IMR-90 (cell line): ENCODE measurements at regions not wholly inside any gene's neighbourhood (a gene's known extent, or its start where the extent isn't known, plus 50 kb on each side); places are given as distances from the start of the nearest gene placed in this dataset.

Experiments used
- ATAC-seq: fragments of 200-7000 bp; cut with Tn5 transposase; 2 replicates; pipeline ENCODE4 v1.9.1; 2020; ENCODE audit warnings: low read depth, mild to moderate bottlenecking, moderate library complexity
- BruUV-seq: library from RNA; stranded (reverse); fragments of 400-500 nt; replicated peaks from 2 replicates; lab custom pipeline; 2021; lab: Mats Ljungman, UMichigan
- CTCF ChIA-PET: fragments of 300-600 bp; formaldehyde crosslinking; extraction: SDS; loops from one replicate; lab custom pipeline; 2021; ENCODE audit warnings: antibody characterized with exemption; lab: Yijun Ruan, JAX
- POLR2A ChIA-PET: fragments of 300-600 bp; sonication (Branson Sonifier 250); formaldehyde crosslinking; loops from one replicate; lab custom pipeline; 2022; ENCODE audit warnings: antibody characterized with exemption; ENCODE audit not compliant: unreplicated experiment; lab: Charles Lee
- DNase-seq: peaks from one replicate; pipeline ENCODE4 v3.0.0; 2013
- H2AFZ ChIP-seq: replicated peaks from 2 replicates; pipeline ENCODE3; 2013; ENCODE audit warnings: low read length, mild to moderate bottlenecking; ENCODE audit not compliant: poor library complexity
- H2AK5ac ChIP-seq: 2 replicates; pipeline ENCODE4 v1.6.1; 2013; ENCODE audit warnings: low read depth, low read length, inconsistent platforms
- H2AK9ac ChIP-seq: replicated peaks from 2 replicates; pipeline ENCODE3; 2013; ENCODE audit warnings: mild to moderate bottlenecking, low read depth, low read length, moderate library complexity; ENCODE audit not compliant: poor library complexity
- H2BK120ac ChIP-seq: 2 replicates; pipeline ENCODE4 v1.6.1; 2013; ENCODE audit warnings: low read depth, low read length, inconsistent platforms
- H2BK15ac ChIP-seq: 3 replicates; pipeline ENCODE4 v1.6.1; 2013; ENCODE audit warnings: low read depth, low read length, inconsistent platforms
- H2BK20ac ChIP-seq: 2 replicates; pipeline ENCODE4 v1.6.1; 2013; ENCODE audit warnings: low read depth, mild to moderate bottlenecking, inconsistent platforms, low read length, moderate library complexity
- H2BK5ac ChIP-seq: 2 replicates; pipeline ENCODE4 v1.6.1; 2013; ENCODE audit warnings: mild to moderate bottlenecking, low read depth, low read length, inconsistent platforms; ENCODE audit not compliant: poor library complexity, severe bottlenecking
- H3K14ac ChIP-seq: replicated peaks from 2 replicates; pipeline ENCODE4 v1.6.1; 2013; ENCODE audit warnings: low read depth, low read length, inconsistent platforms
- H3K18ac ChIP-seq: 2 replicates; pipeline ENCODE4 v1.6.1; 2013; ENCODE audit warnings: low read depth, low read length, control low read depth
- H3K23ac ChIP-seq: 2 replicates; pipeline ENCODE4 v1.6.1; 2013; ENCODE audit warnings: low read depth, low read length, inconsistent platforms
- H3K27ac ChIP-seq: 2 replicates; pipeline ENCODE4 v1.5.1; 2013; ENCODE audit warnings: mild to moderate bottlenecking, control low read depth, low read length; ENCODE audit not compliant: insufficient read depth
- H3K27me3 ChIP-seq: 2 replicates; pipeline ENCODE4 v1.6.1; 2013; ENCODE audit warnings: low read length; ENCODE audit not compliant: control insufficient read depth, insufficient read depth
- H3K36me3 ChIP-seq: 2 replicates; pipeline ENCODE4 v1.6.1; 2013; ENCODE audit warnings: low read length, mixed read lengths; ENCODE audit not compliant: control insufficient read depth, insufficient read depth
- H3K4ac ChIP-seq: 2 replicates; pipeline ENCODE4 v1.6.1; 2013; ENCODE audit warnings: low read depth, low read length, inconsistent platforms
- H3K4me1 ChIP-seq: 2 replicates; pipeline ENCODE4 v1.6.1; 2013; ENCODE audit warnings: low read length, mixed read lengths; ENCODE audit not compliant: control insufficient read depth, insufficient read depth
- H3K4me2 ChIP-seq: 2 replicates; pipeline ENCODE4 v1.6.1; 2013; ENCODE audit warnings: low read depth, mild to moderate bottlenecking, control low read depth, low read length, moderate library complexity
- H3K4me3 ChIP-seq: 2 replicates; pipeline ENCODE4 v1.5.1; 2013; ENCODE audit warnings: low read depth, mild to moderate bottlenecking, control low read depth, low read length, moderate library complexity; ENCODE audit not compliant: insufficient read depth
- H3K56ac ChIP-seq: 2 replicates; pipeline ENCODE4 v1.6.1; 2013; ENCODE audit warnings: low read length, inconsistent platforms; ENCODE audit not compliant: insufficient read depth; ENCODE audit errors: extremely low read depth
- H3K79me1 ChIP-seq, 2 experiments: 2 replicates each; pipeline ENCODE4 v1.6.1; 2013; ENCODE audit warnings: low read length in 2 of 2, inconsistent platforms in 1 of 2, low read depth in 1 of 2
- H3K9ac ChIP-seq: 2 replicates; pipeline ENCODE4 v1.6.1; 2013; ENCODE audit warnings: low read depth, low read length, control low read depth
- H3K9me1 ChIP-seq: 2 replicates; pipeline ENCODE4 v1.6.1; 2013; ENCODE audit warnings: low read length, inconsistent platforms; ENCODE audit not compliant: insufficient read depth
- H3K9me3 ChIP-seq: 2 replicates; pipeline ENCODE4 v1.6.1; 2013; ENCODE audit warnings: low read length; ENCODE audit not compliant: control insufficient read depth, insufficient read depth
- H4K20me1 ChIP-seq: 2 replicates; pipeline ENCODE4 v1.6.1; 2013; ENCODE audit warnings: low read length, inconsistent platforms; ENCODE audit not compliant: insufficient read depth
- H4K5ac ChIP-seq: 2 replicates; pipeline ENCODE4 v1.6.1; 2013; ENCODE audit warnings: mild to moderate bottlenecking, low read depth, low read length, control low read depth
- H4K8ac ChIP-seq, 2 experiments: 2 replicates each; pipeline ENCODE4 v1.6.1; 2013; ENCODE audit warnings: low read depth in 2 of 2, low read length in 2 of 2, control low read depth in 1 of 2, inconsistent platforms in 1 of 2
- H4K91ac ChIP-seq: 2 replicates; pipeline ENCODE4 v1.6.1; 2013; ENCODE audit warnings: low read depth, low read length, inconsistent platforms; ENCODE audit not compliant: insufficient read depth
- BHLHE40 ChIP-seq: fragments of 150-350 bp; IDR thresholded peaks from 2 replicates; pipeline ENCODE4 v1.6.1; 2016; ENCODE audit warnings: mild to moderate bottlenecking, low read depth, low read length
- CEBPB ChIP-seq: IDR thresholded peaks from 2 replicates; pipeline ENCODE4 v1.6.1; 2012; ENCODE audit warnings: low read depth, low read length, improper control_type of control experiment
- CHD1 ChIP-seq: IDR thresholded peaks from 2 replicates; pipeline ENCODE4 v1.6.1; 2012; ENCODE audit warnings: low read depth, low read length, improper control_type of control experiment
- CTCF ChIP-seq: conservative IDR thresholded peaks from 2 replicates; pipeline ENCODE4 v1.5.1; 2012; ENCODE audit warnings: mild to moderate bottlenecking, low read depth, low read length, improper control_type of control experiment
- ELK1 ChIP-seq: fragments of 150-350 bp; IDR thresholded peaks from 2 replicates; pipeline ENCODE4 v1.6.1; 2016; ENCODE audit warnings: low read depth, mild to moderate bottlenecking, low read length, moderate library complexity, borderline replicate concordance
- FOS ChIP-seq: fragments of 150-350 bp; IDR thresholded peaks from 2 replicates; pipeline ENCODE4 v1.6.1; 2016; ENCODE audit warnings: low read depth, low read length
- MAFK ChIP-seq: IDR thresholded peaks from 2 replicates; pipeline ENCODE4 v1.6.1; 2012; ENCODE audit warnings: low read depth, low read length, improper control_type of control experiment
- MAZ ChIP-seq: IDR thresholded peaks from 2 replicates; pipeline ENCODE4 v1.6.1; 2012; ENCODE audit warnings: low read depth, mild to moderate bottlenecking, low read length, improper control_type of control experiment, moderate library complexity, borderline replicate concordance
- MXI1 ChIP-seq: IDR thresholded peaks from 2 replicates; pipeline ENCODE4 v1.6.1; 2012; ENCODE audit warnings: low read depth, mild to moderate bottlenecking, low read length, moderate library complexity, borderline replicate concordance
- NFE2L2 ChIP-seq: fragments of 150-350 bp; IDR thresholded peaks from 2 replicates; pipeline ENCODE4 v1.6.1; 2016; ENCODE audit warnings: low read depth, mild to moderate bottlenecking, low read length
- POLR2A ChIP-seq: IDR thresholded peaks from 2 replicates; pipeline ENCODE4 v1.6.1; 2012; ENCODE audit warnings: mild to moderate bottlenecking, low read depth, low read length
- RAD21 ChIP-seq: IDR thresholded peaks from 2 replicates; pipeline ENCODE4 v1.6.1; 2012; ENCODE audit warnings: low read length, improper control_type of control experiment
- RCOR1 ChIP-seq: IDR thresholded peaks from 2 replicates; pipeline ENCODE4 v1.6.1; 2012; ENCODE audit warnings: mild to moderate bottlenecking, low read length, improper control_type of control experiment; ENCODE audit not compliant: insufficient replicate concordance
- RFX5 ChIP-seq: IDR thresholded peaks from 2 replicates; pipeline ENCODE4 v1.8.0; 2012; ENCODE audit warnings: low read depth, mild to moderate bottlenecking, low read length, moderate library complexity
- SMC3 ChIP-seq: fragments of 150-350 bp; IDR thresholded peaks from 2 replicates; pipeline ENCODE4 v1.6.1; 2016; ENCODE audit warnings: low read depth, mild to moderate bottlenecking, antibody characterized with exemption, low read length, moderate library complexity
- USF2 ChIP-seq: fragments of 150-350 bp; IDR thresholded peaks from 2 replicates; pipeline ENCODE4 v1.6.1; 2017; ENCODE audit warnings: mild to moderate bottlenecking, antibody characterized with exemption, low read length, low read depth
- WGBS, 2 experiments: methylation state at CpG; one replicate each; pipeline versions ENCODE4 v1.1.5 to v1.1.7; 2013; ENCODE audit warnings: missing lambda C conversion rate in 2 of 2; ENCODE audit not compliant: insufficient read length in 1 of 2; ENCODE audit errors: extremely low coverage in 2 of 2; 5-methylcytosine and 5-hydroxymethylcytosine counted together
- dilution Hi-C: fragments of 300-500 bp; cut with HindIII; formaldehyde crosslinking; loops from one replicate; pipeline ENCODE4 v1.14.3; 2018; ENCODE audit warnings: low sequenced_read_pairs; ENCODE audit not compliant: unreplicated experiment
- in situ Hi-C: fragments of 300-500 bp; cut with MboI; formaldehyde crosslinking; loops from 3 replicates; pipeline ENCODE4 v1.14.3; 2019; ENCODE audit warnings: low sequenced_read_pairs, inconsistent platforms, mixed read lengths
- intact Hi-C: fragments of 100-400 bp; cut with micrococcal nuclease; formaldehyde crosslinking; loops from 2 replicates; pipeline ENCODE4 v1.10.0; 2022

GRCh38 chr18:39318462-39318861, 1752.9 kb upstream of the CELF4 start:
- Histone ChIP-seq H4K20me1 (no peaks in the 10 kb centered on the region), H2AFZ (no peak overlapping the region), H2BK15ac (no peak overlapping the region), H3K14ac (no peak overlapping the region), H2BK120ac (no peak overlapping the region), H2BK5ac (no peak overlapping the region), H3K27me3 (no peaks in the 10 kb centered on the region), H3K9ac (no peak overlapping the region), H3K36me3 (no peaks in the 10 kb centered on the region), H3K27ac (no peak overlapping the region), H3K4me3 (no peak overlapping the region), H4K5ac (no peak overlapping the region), H3K9me1 (no peaks in the 10 kb centered on the region), H3K56ac (no peak overlapping the region), H4K91ac (no peak overlapping the region), H2AK9ac (no peak overlapping the region), H3K4me1 (no peaks in the 10 kb centered on the region), H3K4ac (no peak overlapping the region), H2BK20ac (no peak overlapping the region), H4K8ac (no peak overlapping the region), H3K23ac (no peak overlapping the region), H2AK5ac (no peak overlapping the region), H3K18ac (no peak overlapping the region), H3K9me3 (no peaks in the 10 kb centered on the region), H3K79me1 (no peaks in the 10 kb centered on the region), H3K4me2 (no peak overlapping the region)
- BruUV-seq = no TSS peak
- no peak for DNase-seq
- ATAC-seq = no peak
- ChIA-PET POLR2A (no interaction called here), CTCF (no interaction called here)
- dilution Hi-C loops = no loop called here
- in situ Hi-C loops = no loop called here
- no CpG with 5 or more reads among the region's 2 CpGs for WGBS, 2 experiments
- intact Hi-C loops = no loop called here
- TF ChIP-seq RFX5 = no peak
- no peak for TF ChIP-seq ELK1
- no peak for TF ChIP-seq BHLHE40
- TF ChIP-seq CTCF = no peak
- TF ChIP-seq MAFK = no peak
- no peak for TF ChIP-seq POLR2A
- TF ChIP-seq RAD21 = no peak
- TF ChIP-seq USF2 = no peak
- TF ChIP-seq SMC3 = no peak
- no peak for TF ChIP-seq NFE2L2
- TF ChIP-seq RCOR1 = no peak
- TF ChIP-seq FOS = no peak
- TF ChIP-seq MXI1 = no peak
- no peak for TF ChIP-seq MAZ
- TF ChIP-seq CEBPB = no peak
- no peak for TF ChIP-seq CHD1
